K562 (cell line): ENCODE measurements at regions not wholly inside any gene's neighbourhood (a gene's known extent, or its start where the extent isn't known, plus 50 kb on each side); places are given as distances from the start of the nearest gene placed in this dataset.

ENCODE experiments used
- ATAC-seq: fragments of 200-7000 bp; cut with Tn5 transposase; 3 replicates; pipeline ENCODE4 v1.9.1; 2020; ENCODE audit warnings: moderate library complexity
- BruUV-seq: library from RNA; stranded (reverse); fragments of 400-500 nt; replicated peaks from 2 replicates; lab custom pipeline; 2021; lab: Mats Ljungman, UMichigan
- CTCF ChIA-PET: fragments of 300-600 bp; formaldehyde crosslinking; extraction: SDS; loops from one replicate; lab custom pipeline; 2021; ENCODE audit warnings: low intra/inter-chr PET ratio; lab: Yijun Ruan, JAX
- POLR2A ChIA-PET: fragments of 300-600, 350-650 bp; sonication (Branson Sonifier 250); formaldehyde crosslinking; extraction: SDS; loops from one replicate; lab custom pipeline; 2021; ENCODE audit warnings: antibody characterized with exemption, inconsistent platforms; lab: Yijun Ruan, JAX
- DNase-seq, 4 experiments: peaks; one replicate each; pipeline versions ENCODE4 v3.0.0 to v3.0.0-alpha.2; 2011 to 2018; ENCODE audit warnings: low spot score in 3 of 4, mixed read lengths in 3 of 4; ENCODE audit errors: extremely low read depth in 1 of 4
- FAIRE-seq: peaks from 2 replicates; lab custom pipeline; 2011; peaks lifted over from hg19 to GRCh38; lab: Jason Lieb, UNC
- H2AFZ ChIP-seq: 2 replicates; pipeline ENCODE4 v1.6.0; 2011; ENCODE audit warnings: low read depth, low read length, control low read depth, inconsistent platforms
- H3K27ac ChIP-seq: fragments of 200-600 bp; 3 replicates; pipeline ENCODE4 v1.8.0; 2011; ENCODE audit warnings: low read depth, mild to moderate bottlenecking, control low read depth, inconsistent platforms, low read length, moderate library complexity, mixed read lengths; ENCODE audit errors: extremely low read depth
- H3K27me3 ChIP-seq, 2 experiments: fragments of 300-600 bp in 1 of 2; 2 replicates in 1 of 2; 3 replicates in 1 of 2; pipeline versions ENCODE4 v1.6.0 to v1.8.0; 2011; ENCODE audit warnings: inconsistent platforms in 2 of 2, low read length in 2 of 2, mild to moderate bottlenecking in 1 of 2, mixed read lengths in 1 of 2, moderate library complexity in 1 of 2; ENCODE audit not compliant: control insufficient read depth in 2 of 2, insufficient read depth in 2 of 2
- H3K36me3 ChIP-seq: fragments of 300-600 bp; 3 replicates; pipeline ENCODE4 v1.8.0; 2011; ENCODE audit warnings: mild to moderate bottlenecking, low read length, inconsistent platforms; ENCODE audit not compliant: control insufficient read depth, insufficient read depth
- H3K4me1 ChIP-seq, 2 experiments: fragments of 200-600 bp in 1 of 2; replicated peaks in 1 of 2; 2 replicates in 1 of 2; 3 replicates in 1 of 2; pipeline versions ENCODE4 v1.5.1 to v1.8.0; 2011; ENCODE audit warnings: inconsistent platforms in 2 of 2, low read length in 2 of 2, mild to moderate bottlenecking in 1 of 2, mixed read lengths in 1 of 2, moderate library complexity in 1 of 2; ENCODE audit not compliant: control insufficient read depth in 2 of 2, insufficient read depth in 2 of 2
- H3K4me2 ChIP-seq: 2 replicates; pipeline ENCODE4 v1.6.1; 2011; ENCODE audit warnings: low read length, control low read depth, inconsistent platforms, mixed read lengths; ENCODE audit not compliant: insufficient read depth
- H3K4me3 ChIP-seq: fragments of 200-600 bp; sonication (generic), shearing (Covaris generic); 2 replicates; pipeline ENCODE4 v1.5.1; 2016; ENCODE audit warnings: control low read depth, inconsistent platforms
- H3K79me2 ChIP-seq: fragments of 200-600 bp; 3 replicates; pipeline ENCODE4 v1.8.0; 2011; ENCODE audit warnings: low read length, inconsistent platforms; ENCODE audit not compliant: control insufficient read depth, insufficient read depth
- H3K9ac ChIP-seq, 2 experiments: 2 replicates each; pipeline versions ENCODE4 v1.6.0 to v1.6.1; 2011; ENCODE audit warnings: low read depth in 2 of 2, low read length in 2 of 2, control low read depth in 1 of 2, inconsistent platforms in 1 of 2, mild to moderate bottlenecking in 1 of 2, mixed read lengths in 1 of 2; ENCODE audit not compliant: insufficient read depth in 1 of 2
- H3K9me1 ChIP-seq: one replicate; pipeline ENCODE4 v1.6.0; 2011; ENCODE audit warnings: inconsistent platforms, mild to moderate bottlenecking, low read length, moderate library complexity; ENCODE audit not compliant: control insufficient read depth, insufficient read depth
- H3K9me3 ChIP-seq: replicated peaks from 2 replicates; pipeline ENCODE4 v1.5.1; 2011; ENCODE audit warnings: low read depth, low read length, inconsistent platforms; ENCODE audit not compliant: control insufficient read depth, insufficient read depth
- H4K20me1 ChIP-seq: replicated peaks from 2 replicates; pipeline ENCODE4 v1.6.1; 2011; ENCODE audit warnings: low read length, inconsistent platforms, mixed read lengths; ENCODE audit not compliant: control insufficient read depth, insufficient read depth
- BRF1 ChIP-seq: IDR thresholded peaks from 3 replicates; pipeline ENCODE4 v1.6.1; 2011; ENCODE audit warnings: borderline replicate concordance, mild to moderate bottlenecking; ENCODE audit not compliant: insufficient read length; ENCODE audit errors: extremely low read depth
- NFXL1 ChIP-seq: fragments of 450-650 bp; formaldehyde crosslinking; IDR thresholded peaks from 2 replicates; pipeline ENCODE4 v1.4.0; 2021; ENCODE audit warnings: mild to moderate bottlenecking
- NFYB ChIP-seq: IDR thresholded peaks from 2 replicates; pipeline ENCODE4 v1.6.1; 2011; ENCODE audit warnings: mild to moderate bottlenecking, moderate library complexity; ENCODE audit not compliant: insufficient read length; ENCODE audit errors: extremely low read depth
- NR4A1 ChIP-seq, 2 experiments: fragments of 250-450 bp in 1 of 2; fragments of 450-650 bp in 1 of 2; sonication (Bioruptor Pico) in 1 of 2; IDR thresholded peaks; 2 replicates each; pipeline versions ENCODE4 v1.4.0 to v1.6.1; 2016 to 2020; ENCODE audit warnings: mild to moderate bottlenecking in 2 of 2, missing compliant biosample characterization in 1 of 2, missing genetic modification characterization in 1 of 2, moderate library complexity in 1 of 2
- PHF20 ChIP-seq: fragments of 450-650 bp; IDR thresholded peaks from 2 replicates; pipeline ENCODE4 v1.6.1; 2018; ENCODE audit not compliant: partially characterized antibody
- TEAD2 ChIP-seq: fragments of 450-650 bp; IDR thresholded peaks from 2 replicates; pipeline ENCODE4 v1.6.1; 2016; ENCODE audit warnings: missing genetic modification characterization, control low read depth, missing compliant biosample characterization
- TRIM28 ChIP-seq: fragments of 450-650 bp; IDR thresholded peaks from 2 replicates; pipeline ENCODE4 v1.6.1; 2017
- ZBTB2 ChIP-seq: fragments of 450-650 bp; IDR thresholded peaks from 2 replicates; pipeline ENCODE4 v1.6.1; 2016; ENCODE audit warnings: antibody characterized with exemption
- ZNF407 ChIP-seq: fragments of 450-650 bp; IDR thresholded peaks from 2 replicates; pipeline ENCODE4 v1.6.1; 2016; ENCODE audit warnings: low read depth
- WGBS: fragments of 100-300 bp; shearing (Covaris generic); methylation state at CpG from one replicate; pipeline ENCODE4 v1.1.6; 2016; ENCODE audit warnings: low coverage, mixed read lengths; ENCODE audit not compliant: insufficient coverage; ENCODE audit errors: missing lambda C conversion rate; 5-methylcytosine and 5-hydroxymethylcytosine counted together
- in situ Hi-C: fragments of 300-500 bp; cut with MboI; formaldehyde crosslinking; loops from 4 replicates; pipeline ENCODE4 v1.15.0; 2018; ENCODE audit warnings: inconsistent platforms, mixed read lengths
- intact Hi-C: fragments of 100-400 bp; cut with micrococcal nuclease; formaldehyde crosslinking; loops from 2 replicates; pipeline ENCODE4 v1.14.2; 2022

GRCh38 chr1:29806646-29807319, 570.5 kb downstream of the PTPRU start:
- H3K4me3 ChIP-seq = no peak overlapping the region
- no peaks in the 10 kb centered on the region for H3K79me2 ChIP-seq
- H3K27me3 ChIP-seq = peaks cover 0 to 44% of the 10 kb centered on the region in 2 experiments; a peak in 3 of 5 replicates
- ChIA-PET CTCF (no interaction called here), POLR2A (interaction anchor here (0.6 kb wide), 1 partner anchor 417 kb away, joined by 3 read pairs; no protein-coding TSS in a partner anchor)
- no peak overlapping the region for H3K9ac ChIP-seq
- H3K27ac ChIP-seq = no peak overlapping the region
- H2AFZ ChIP-seq = no peak overlapping the region
- DNase-seq (no peak), ATAC-seq (no peak), FAIRE-seq (no peak)
- in situ Hi-C loops = loop anchor here (25.0 kb wide), 1 partner anchor 1369 kb away; no protein-coding TSS in a partner anchor
- WGBS = 2% methylated on average over 4 of the region's 4 CpGs
- TF ChIP-seq NFXL1 = no peak
- no peak for TF ChIP-seq PHF20
- no peak for TF ChIP-seq NR4A1 (CRISPR knock-in tag; IDR thresholded peaks at IDR 0.05)
- TF ChIP-seq NR4A1 (tag; IDR thresholded peaks at IDR 0.05) = no peak
- TF ChIP-seq TEAD2 (tag) = no peak
- TF ChIP-seq ZNF407 = no peak
- no peak for TF ChIP-seq BRF1
- TF ChIP-seq TRIM28 = no peak
- no peak for TF ChIP-seq ZBTB2
- no peak for TF ChIP-seq NFYB
- H3K36me3 ChIP-seq = no peaks in the 10 kb centered on the region
- no TSS peak for BruUV-seq
- no peak overlapping the region for H3K4me2 ChIP-seq
- H4K20me1 ChIP-seq = no peaks in the 10 kb centered on the region
- no peaks in the 10 kb centered on the region for H3K9me3 ChIP-seq
- H3K4me1 ChIP-seq = no peaks in the 10 kb centered on the region; a peak in 3 of 5 replicates
- intact Hi-C loops = no loop called here
- no peaks in the 10 kb centered on the region for H3K9me1 ChIP-seq
